ENCODE measurements at regions not wholly inside any gene's neighbourhood (a gene's known extent, or its start where the extent isn't known, plus 50 kb on each side); places are given as distances from the start of the nearest gene placed in this dataset.
"Not testable (repeated sequence)": the region's sequence is repeated elsewhere in the genome, so short reads cannot be mapped to it uniquely, and the experiment has no call there.

GRCh38 chr12:67484791-67485480 is 163.6 kb upstream of the DYRK2 start:
- no peak overlapping the region for H3K27ac ChIP-seq
- no peak for DNase-seq (ENCODE audit: low spot score)
- CTCF ChIA-PET: no interaction called here
- POLR2A ChIA-PET (ENCODE audit: low non-redundant PET): no interaction called here
- no peak for TF ChIP-seq CTCF (conservative IDR thresholded peaks at IDR 0.05; ENCODE audit: low read depth)

- H3K27ac ChIP-seq: no peak overlapping the region
- ChIA-PET CTCF (no interaction called here), POLR2A (ENCODE audit: low non-redundant PET) (no interaction called here)
- no peak for TF ChIP-seq CTCF (conservative IDR thresholded peaks at IDR 0.05; ENCODE audit: low read depth)
- no peak for DNase-seq (ENCODE audit: low spot score)
Observed at GRCh38 chr12:67486671-67487070, 161.9 kb upstream of the DYRK2 start.

GRCh38 chr12:67488349-67488748 is 160.2 kb upstream of the DYRK2 start:
- DNase-seq (ENCODE audit: low spot score); H3K27ac ChIP-seq; POLR2A ChIA-PET (ENCODE audit: low non-redundant PET); CTCF ChIA-PET: not testable (repeated sequence)

GRCh38 chr12:67489007-67489406 is 159.5 kb upstream of the DYRK2 start:
- no peak for DNase-seq (ENCODE audit: low spot score)
- CTCF ChIA-PET: no interaction called here
- no peak overlapping the region for H3K27ac ChIP-seq
- POLR2A ChIA-PET (ENCODE audit: low non-redundant PET): no interaction called here
- no peak for TF ChIP-seq CTCF (conservative IDR thresholded peaks at IDR 0.05; ENCODE audit: low read depth)

GRCh38 chr12:67496581-67496980 is 152.0 kb upstream of the DYRK2 start:
- ChIA-PET POLR2A (ENCODE audit: low non-redundant PET) (no interaction called here), CTCF (no interaction called here)
- no peak for DNase-seq (ENCODE audit: low spot score)
- no peak for TF ChIP-seq CTCF (conservative IDR thresholded peaks at IDR 0.05; ENCODE audit: low read depth)
- no peak overlapping the region for H3K27ac ChIP-seq

- ChIA-PET CTCF (interaction anchor here (0.7 kb wide), 1 partner anchor 421 kb away, joined by 3 read pairs; no protein-coding TSS in a partner anchor), POLR2A (ENCODE audit: low non-redundant PET) (no interaction called here)
- no peak for DNase-seq (ENCODE audit: low spot score)
- TF ChIP-seq CTCF (conservative IDR thresholded peaks at IDR 0.05; ENCODE audit: low read depth): no peak
- H3K27ac ChIP-seq: no peak overlapping the region
Observed at GRCh38 chr12:67498991-67499390, 149.6 kb upstream of the DYRK2 start.

GRCh38 chr12:67501362-67501761 is 147.2 kb upstream of the DYRK2 start:
- H3K27ac ChIP-seq: no peak overlapping the region
- TF ChIP-seq CTCF (conservative IDR thresholded peaks at IDR 0.05; ENCODE audit: low read depth): no peak
- DNase-seq (ENCODE audit: low spot score): no peak
- CTCF ChIA-PET: no interaction called here
- POLR2A ChIA-PET (ENCODE audit: low non-redundant PET): no interaction called here

All from RWPE1 (cell line).